GM12864 (cell line): ENCODE measurements at regions not wholly inside any gene's neighbourhood (a gene's known extent, or its start where the extent isn't known, plus 50 kb on each side); places are given as distances from the start of the nearest gene placed in this dataset.
"Not testable (repeated sequence)": the region's sequence is repeated elsewhere in the genome, so short reads cannot be mapped to it uniquely, and the experiment has no call there.

Experiments used
- DNase-seq: peaks from one replicate; pipeline ENCODE4 v3.0.0-alpha.2; 2011; ENCODE audit warnings: low read depth
- H3K4me3 ChIP-seq: 2 replicates; pipeline ENCODE4 v1.5.1; 2011; ENCODE audit warnings: mild to moderate bottlenecking, low read depth, low read length, control low read depth
- CTCF ChIP-seq: IDR thresholded peaks from 2 replicates; pipeline ENCODE4 v1.5.1; 2011; ENCODE audit warnings: low read depth, mild to moderate bottlenecking, moderate library complexity, low read length, control low read depth, inconsistent platforms; ENCODE audit errors: missing control alignments

- not testable (repeated sequence) for DNase-seq, H3K4me3 ChIP-seq
Observed at GRCh38 chr11:94235772-94236171, 68.6 kb upstream of the IZUMO1R start.

- not testable (repeated sequence) for DNase-seq, H3K4me3 ChIP-seq
Observed at GRCh38 chr11:94236416-94236815, 68.0 kb upstream of the IZUMO1R start.

GRCh38 chr11:94237447-94238153 is 66.8 kb upstream of the IZUMO1R start:
- not testable (repeated sequence) for DNase-seq, H3K4me3 ChIP-seq

GRCh38 chr11:94238154-94238735 is 66.1 kb upstream of the IZUMO1R start:
- DNase-seq = peak; percentile 5
- H3K4me3 ChIP-seq = not testable (repeated sequence)

GRCh38 chr11:94238774-94239173 is 65.6 kb upstream of the IZUMO1R start:
- DNase-seq, H3K4me3 ChIP-seq: not testable (repeated sequence)

GRCh38 chr11:94241896-94242295 is 62.5 kb upstream of the IZUMO1R start:
- TF ChIP-seq CTCF = no peak
- H3K4me3 ChIP-seq = no peak overlapping the region
- no peak for DNase-seq

GRCh38 chr11:94243571-94244515 is 60.5 kb upstream of the IZUMO1R start:
- TF ChIP-seq CTCF = no peak
- no peak for DNase-seq
- no peak overlapping the region for H3K4me3 ChIP-seq

GRCh38 chr11:94245121-94245520 is 59.3 kb upstream of the IZUMO1R start:
- H3K4me3 ChIP-seq = no peak overlapping the region
- DNase-seq = no peak
- TF ChIP-seq CTCF = no peak

GRCh38 chr11:94248301-94248700 is 56.1 kb upstream of the IZUMO1R start:
- not testable (repeated sequence) for H3K4me3 ChIP-seq, DNase-seq

GRCh38 chr11:94254214-94254613 is 50.2 kb upstream of the IZUMO1R start:
- no peak for DNase-seq
- no peak for TF ChIP-seq CTCF
- H3K4me3 ChIP-seq = no peak overlapping the region
